HG02884 (cell line): ENCODE measurements at regions not wholly inside any gene's neighbourhood (a gene's known extent, or its start where the extent isn't known, plus 50 kb on each side); places are given as distances from the start of the nearest gene placed in this dataset.

ENCODE experiments used
- ATAC-seq: cut with Tn5 transposase; IDR thresholded peaks from one replicate; pipeline ENCODE4 v1.9.1; 2021; ENCODE audit warnings: mild to moderate bottlenecking, moderate library complexity; ENCODE audit not compliant: unreplicated experiment

GRCh38 chr3:95965704-95966336 is 848.6 kb upstream of the EPHA6 start:
- ATAC-seq, result no peak

- ATAC-seq, result no peak
Observed at GRCh38 chr3:95971573-95971972, 842.8 kb upstream of the EPHA6 start.

- no peak for ATAC-seq
Observed at GRCh38 chr3:95994338-95994737, 820.1 kb upstream of the EPHA6 start.

- no peak for ATAC-seq
Observed at GRCh38 chr3:96000966-96001365, 813.4 kb upstream of the EPHA6 start.

- no peak for ATAC-seq
Observed at GRCh38 chr3:96007650-96008195, 806.7 kb upstream of the EPHA6 start.

GRCh38 chr3:96012939-96013338 is 801.5 kb upstream of the EPHA6 start:
- no peak for ATAC-seq

GRCh38 chr3:96017556-96017955 is 796.8 kb upstream of the EPHA6 start:
- ATAC-seq, result no peak

GRCh38 chr3:96022676-96023075 is 791.7 kb upstream of the EPHA6 start:
- ATAC-seq, result no peak

- no peak for ATAC-seq
Observed at GRCh38 chr3:96027718-96028117, 786.7 kb upstream of the EPHA6 start.

- no peak for ATAC-seq
Observed at GRCh38 chr3:96039632-96040031, 774.8 kb upstream of the EPHA6 start.

- no peak for ATAC-seq
Observed at GRCh38 chr3:96059301-96059700, 755.1 kb upstream of the EPHA6 start.

GRCh38 chr3:96069065-96069464 is 745.3 kb upstream of the EPHA6 start:
- ATAC-seq, result no peak

- ATAC-seq, result no peak
Observed at GRCh38 chr3:96070678-96071077, 743.7 kb upstream of the EPHA6 start.

GRCh38 chr3:96071097-96071496 is 743.3 kb upstream of the EPHA6 start:
- no peak for ATAC-seq

- ATAC-seq, result no peak
Observed at GRCh38 chr3:96072226-96072625, 742.2 kb upstream of the EPHA6 start.

- no peak for ATAC-seq
Observed at GRCh38 chr3:96083610-96084009, 730.8 kb upstream of the EPHA6 start.

GRCh38 chr3:96086018-96086417 is 728.4 kb upstream of the EPHA6 start:
- no peak for ATAC-seq

- ATAC-seq, result no peak
Observed at GRCh38 chr3:96101006-96101560, 713.3 kb upstream of the EPHA6 start.

- no peak for ATAC-seq
Observed at GRCh38 chr3:96106701-96107100, 707.7 kb upstream of the EPHA6 start.
